Keratinocyte (primary cell): ENCODE measurements at regions not wholly inside any gene's neighbourhood (a gene's known extent, or its start where the extent isn't known, plus 50 kb on each side); places are given as distances from the start of the nearest gene placed in this dataset.

Experiments
- DNase-seq: peaks from one replicate; pipeline ENCODE4 v3.0.0-alpha.2; 2011; ENCODE audit warnings: low read depth, missing footprints, low spot score
- FAIRE-seq: peaks from 2 replicates; lab custom pipeline; 2011; peaks lifted over from hg19 to GRCh38; lab: Jason Lieb, UNC
- H2AFZ ChIP-seq: 2 replicates; pipeline ENCODE4 v1.6.0; 2012; ENCODE audit warnings: low read length, control low read depth, inconsistent platforms; ENCODE audit not compliant: control insufficient read depth
- H3K27ac ChIP-seq: 2 replicates; pipeline ENCODE4 v1.5.1; 2011; ENCODE audit warnings: low read length; ENCODE audit not compliant: control insufficient read depth, insufficient read depth
- H3K27me3 ChIP-seq: 3 replicates; pipeline ENCODE4 v1.6.0; 2011; ENCODE audit warnings: low read length; ENCODE audit not compliant: control insufficient read depth, insufficient read depth; ENCODE audit errors: extremely low read depth
- H3K36me3 ChIP-seq, 2 experiments: 2 replicates in 1 of 2; 3 replicates in 1 of 2; pipeline ENCODE4 v1.5.1; 2011; ENCODE audit warnings: low read length in 2 of 2, mild to moderate bottlenecking in 1 of 2; ENCODE audit not compliant: control insufficient read depth in 2 of 2, insufficient read depth in 2 of 2; ENCODE audit errors: extremely low read depth in 1 of 2
- H3K4me1 ChIP-seq: 3 replicates; pipeline ENCODE4 v1.5.1; 2011; ENCODE audit warnings: low read length; ENCODE audit not compliant: control insufficient read depth, insufficient read depth; ENCODE audit errors: extremely low read depth
- H3K4me2 ChIP-seq: 3 replicates; pipeline ENCODE4 v1.6.0; 2011; ENCODE audit warnings: low read depth, low read length; ENCODE audit not compliant: control insufficient read depth, insufficient read depth; ENCODE audit errors: extremely low read depth
- H3K4me3 ChIP-seq, 3 experiments: fragments of 200-600 bp in 1 of 3; sonication (generic) in 1 of 3; 2 replicates in 2 of 3; 3 replicates in 1 of 3; pipeline ENCODE4 v1.5.1; 2011 to 2016; ENCODE audit warnings: low read length in 3 of 3, mild to moderate bottlenecking in 3 of 3, control low read depth in 2 of 3, inconsistent platforms in 1 of 3, low read depth in 1 of 3, mixed read lengths in 1 of 3, mixed run types in 1 of 3, moderate library complexity in 1 of 3; ENCODE audit not compliant: control insufficient read depth in 2 of 3, insufficient read depth in 2 of 3; ENCODE audit errors: extremely low read depth in 1 of 3
- H3K79me2 ChIP-seq: 2 replicates; pipeline ENCODE4 v1.6.0; 2012; ENCODE audit warnings: low read length; ENCODE audit not compliant: control insufficient read depth, insufficient read depth
- H3K9ac ChIP-seq: 3 replicates; pipeline ENCODE4 v1.6.0; 2011; ENCODE audit warnings: low read length; ENCODE audit not compliant: control insufficient read depth, insufficient read depth; ENCODE audit errors: extremely low read depth
- H3K9me1 ChIP-seq: 3 replicates; pipeline ENCODE4 v1.6.0; 2011; ENCODE audit warnings: low read length; ENCODE audit not compliant: control insufficient read depth, insufficient read depth; ENCODE audit errors: extremely low read depth
- H3K9me3 ChIP-seq: 2 replicates; pipeline ENCODE4 v1.5.1; 2012; ENCODE audit warnings: low read depth, low read length; ENCODE audit not compliant: control insufficient read depth
- H4K20me1 ChIP-seq: 3 replicates; pipeline ENCODE4 v1.6.0; 2011; ENCODE audit warnings: low read length; ENCODE audit not compliant: control insufficient read depth, insufficient read depth; ENCODE audit errors: extremely low read depth
- EZH2 ChIP-seq: IDR thresholded peaks from one replicate; pipeline ENCODE4 v1.6.1; 2012; ENCODE audit warnings: inconsistent platforms, mild to moderate bottlenecking, low read length, moderate library complexity
- dilution Hi-C: fragments of 300-500 bp; cut with MboI; formaldehyde crosslinking; loops from one replicate; pipeline ENCODE4 v1.7.0; 2020; ENCODE audit warnings: low sequenced_read_pairs; ENCODE audit not compliant: extremely low pct_ligation_motif_present
- TF ChIP-seq, protein P1 (sequence below), 3 experiments: IDR thresholded peaks in 1 of 3; conservative IDR thresholded peaks in 1 of 3; optimal IDR thresholded peaks in 1 of 3; 2 replicates in 2 of 3; 3 replicates in 1 of 3; pipeline versions ENCODE3 to v1.5.1; 2011; ENCODE audit warnings: low read length in 3 of 3, mild to moderate bottlenecking in 3 of 3, moderate library complexity in 2 of 3, control low read depth in 1 of 3, inconsistent platforms in 1 of 3; ENCODE audit not compliant: insufficient read depth in 2 of 3; ENCODE audit errors: extremely low read depth in 1 of 3

DNA sequence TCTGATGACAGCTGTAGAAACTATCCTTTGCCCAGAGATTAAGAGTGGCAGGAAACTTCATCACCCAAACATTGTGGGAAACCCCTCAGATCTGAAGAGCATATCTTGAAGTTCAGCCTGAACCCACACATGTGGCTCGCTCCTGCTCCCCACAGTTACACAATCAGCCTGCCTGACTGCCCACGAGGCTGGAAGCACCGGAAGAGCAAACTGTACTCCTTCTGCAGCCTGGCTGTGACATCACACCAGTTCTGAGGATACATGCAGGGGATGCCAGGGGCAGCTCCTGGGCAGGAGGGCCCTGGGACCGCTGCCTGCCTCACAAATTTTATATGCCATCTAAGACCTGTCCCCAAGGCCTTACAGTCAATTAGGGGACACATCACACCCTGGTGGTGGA lies 444.4 kb downstream of the BUD13 start:
- no peak for TF ChIP-seq EZH2
- TF ChIP-seq, protein P1, sequence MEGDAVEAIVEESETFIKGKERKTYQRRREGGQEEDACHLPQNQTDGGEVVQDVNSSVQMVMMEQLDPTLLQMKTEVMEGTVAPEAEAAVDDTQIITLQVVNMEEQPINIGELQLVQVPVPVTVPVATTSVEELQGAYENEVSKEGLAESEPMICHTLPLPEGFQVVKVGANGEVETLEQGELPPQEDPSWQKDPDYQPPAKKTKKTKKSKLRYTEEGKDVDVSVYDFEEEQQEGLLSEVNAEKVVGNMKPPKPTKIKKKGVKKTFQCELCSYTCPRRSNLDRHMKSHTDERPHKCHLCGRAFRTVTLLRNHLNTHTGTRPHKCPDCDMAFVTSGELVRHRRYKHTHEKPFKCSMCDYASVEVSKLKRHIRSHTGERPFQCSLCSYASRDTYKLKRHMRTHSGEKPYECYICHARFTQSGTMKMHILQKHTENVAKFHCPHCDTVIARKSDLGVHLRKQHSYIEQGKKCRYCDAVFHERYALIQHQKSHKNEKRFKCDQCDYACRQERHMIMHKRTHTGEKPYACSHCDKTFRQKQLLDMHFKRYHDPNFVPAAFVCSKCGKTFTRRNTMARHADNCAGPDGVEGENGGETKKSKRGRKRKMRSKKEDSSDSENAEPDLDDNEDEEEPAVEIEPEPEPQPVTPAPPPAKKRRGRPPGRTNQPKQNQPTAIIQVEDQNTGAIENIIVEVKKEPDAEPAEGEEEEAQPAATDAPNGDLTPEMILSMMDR (optimal IDR thresholded peaks at IDR 0.05 in 1 of 3, IDR thresholded peaks at IDR 0.05 in 1 of 3, conservative IDR thresholded peaks at IDR 0.05 in 1 of 3; ENCODE audit: extremely low read depth in 1 of 3, insufficient read depth in 2 of 3, low read length in 3 of 3) = no peak
- H3K79me2 ChIP-seq = no peaks in the 10 kb centered on the region
- peaks cover 3% of the 10 kb centered on the region for H3K27me3 ChIP-seq
- no peaks in the 10 kb centered on the region for H3K9me1 ChIP-seq
- no peak overlapping the region for H3K27ac ChIP-seq
- dilution Hi-C loops = no loop called here
- H3K4me1 ChIP-seq = peaks cover 7% of the 10 kb centered on the region
- FAIRE-seq = no peak
- H3K9ac ChIP-seq = no peak overlapping the region
- H3K4me2 ChIP-seq = no peak overlapping the region
- no peaks in the 10 kb centered on the region for H3K36me3 ChIP-seq
- H3K9me3 ChIP-seq = no peaks in the 10 kb centered on the region
- no peak overlapping the region for H3K4me3 ChIP-seq
- no peak for DNase-seq
- H4K20me1 ChIP-seq = no peaks in the 10 kb centered on the region
- no peak overlapping the region for H2AFZ ChIP-seq

DNA sequence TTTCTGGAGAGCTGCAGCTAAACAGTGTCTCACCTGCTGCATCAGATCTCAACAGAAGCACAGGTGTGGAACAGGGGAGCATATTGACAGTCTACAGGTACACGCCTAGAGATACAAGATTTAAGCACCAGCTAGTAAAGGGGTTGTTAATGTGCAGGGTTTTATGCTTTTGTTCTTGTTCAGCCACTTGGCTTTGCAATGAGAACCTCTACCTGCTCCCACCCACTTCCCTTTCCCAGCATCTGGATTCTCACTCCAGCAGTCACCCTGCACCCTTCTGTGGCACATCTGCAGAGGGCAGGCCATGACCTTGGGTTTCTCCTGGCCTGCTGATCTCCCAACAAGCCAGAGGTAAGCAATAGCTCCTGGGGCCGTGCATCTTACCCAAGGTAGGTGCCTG lies 446.6 kb downstream of the BUD13 start:
- H3K9me1 ChIP-seq = no peaks in the 10 kb centered on the region
- no peak overlapping the region for H3K4me2 ChIP-seq
- H3K79me2 ChIP-seq = no peaks in the 10 kb centered on the region
- no peak for DNase-seq
- H3K27me3 ChIP-seq = peaks cover 3% of the 10 kb centered on the region
- dilution Hi-C loops = no loop called here
- no peak overlapping the region for H3K27ac ChIP-seq
- no peaks in the 10 kb centered on the region for H3K4me1 ChIP-seq
- H3K36me3 ChIP-seq = no peaks in the 10 kb centered on the region
- H3K4me3 ChIP-seq = no peak overlapping the region
- H2AFZ ChIP-seq = no peak overlapping the region
- H3K9ac ChIP-seq = no peak overlapping the region
- no peaks in the 10 kb centered on the region for H3K9me3 ChIP-seq
- no peaks in the 10 kb centered on the region for H4K20me1 ChIP-seq
- TF ChIP-seq EZH2 = no peak
- TF ChIP-seq, protein P1 (optimal IDR thresholded peaks at IDR 0.05 in 1 of 3, IDR thresholded peaks at IDR 0.05 in 1 of 3, conservative IDR thresholded peaks at IDR 0.05 in 1 of 3; ENCODE audit: extremely low read depth in 1 of 3, insufficient read depth in 2 of 3, low read length in 3 of 3) = no peak
- no peak for FAIRE-seq
